Muscle of leg (tissue), 3 donors: ENCODE measurements at regions not wholly inside any gene's neighbourhood (a gene's known extent, or its start where the extent isn't known, plus 50 kb on each side); places are given as distances from the start of the nearest gene placed in this dataset.
A peak's percentile ranks its signal among the peaks of the same experiment; 100 is the strongest.

Experiments used
- DNase-seq: peaks from one replicate; pipeline ENCODE4 v3.0.0; 2013
- H3K27ac ChIP-seq: one replicate; pipeline ENCODE4 v1.5.1; 2013; ENCODE audit warnings: mild to moderate bottlenecking, low read length, control low read depth
- H3K27me3 ChIP-seq: one replicate; pipeline ENCODE4 v1.6.1; 2013; ENCODE audit warnings: low read length; ENCODE audit not compliant: control insufficient read depth, insufficient read depth
- H3K36me3 ChIP-seq: one replicate; pipeline ENCODE4 v1.6.1; 2013; ENCODE audit warnings: low read length; ENCODE audit not compliant: control insufficient read depth, insufficient read depth
- H3K4me1 ChIP-seq: one replicate; pipeline ENCODE4 v1.6.1; 2013; ENCODE audit warnings: low read length; ENCODE audit not compliant: control insufficient read depth, insufficient read depth
- H3K4me3 ChIP-seq: one replicate; pipeline ENCODE4 v1.5.1; 2013; ENCODE audit warnings: low read length, control low read depth
- H3K9me3 ChIP-seq: replicated peaks from 2 replicates; pipeline ENCODE4 v1.6.1; 2013; ENCODE audit warnings: low read depth, low read length; ENCODE audit not compliant: control insufficient read depth
- WGBS: methylation state at CpG from one replicate; pipeline ENCODE4 v1.1.5; 2013; ENCODE audit warnings: missing lambda C conversion rate; ENCODE audit not compliant: insufficient coverage; 5-methylcytosine and 5-hydroxymethylcytosine counted together

- no peak for DNase-seq
- WGBS: no CpG with 5 or more reads among the region's 4 CpGs
- H3K27ac ChIP-seq: no peak overlapping the region
- H3K36me3 ChIP-seq: no peaks in the 10 kb centered on the region
- no peak overlapping the region for H3K4me3 ChIP-seq
- H3K27me3 ChIP-seq: no peaks in the 10 kb centered on the region
- H3K4me1 ChIP-seq: no peaks in the 10 kb centered on the region
- no peaks in the 10 kb centered on the region for H3K9me3 ChIP-seq
Observed at GRCh38 chr1:195428927-195429326, 1179.3 kb downstream of the KCNT2 start.

GRCh38 chr1:195415584-195415983 lies 1192.7 kb downstream of the KCNT2 start:
- Histone ChIP-seq H3K36me3 (no peaks in the 10 kb centered on the region), H3K9me3 (no peaks in the 10 kb centered on the region), H3K27ac (no peak overlapping the region), H3K4me3 (no peak overlapping the region), H3K27me3 (no peaks in the 10 kb centered on the region), H3K4me1 (no peaks in the 10 kb centered on the region)
- WGBS: no CpG with 5 or more reads among the region's 1 CpG
- no peak for DNase-seq

- DNase-seq: no peak
- Histone ChIP-seq H3K27ac (no peak overlapping the region), H3K4me1 (no peaks in the 10 kb centered on the region), H3K36me3 (no peaks in the 10 kb centered on the region), H3K27me3 (no peaks in the 10 kb centered on the region), H3K4me3 (no peak overlapping the region), H3K9me3 (no peaks in the 10 kb centered on the region)
- WGBS: no CpG with 5 or more reads among the region's 1 CpG
Observed at GRCh38 chr1:195394567-195394966, 1213.7 kb downstream of the KCNT2 start.

DNA sequence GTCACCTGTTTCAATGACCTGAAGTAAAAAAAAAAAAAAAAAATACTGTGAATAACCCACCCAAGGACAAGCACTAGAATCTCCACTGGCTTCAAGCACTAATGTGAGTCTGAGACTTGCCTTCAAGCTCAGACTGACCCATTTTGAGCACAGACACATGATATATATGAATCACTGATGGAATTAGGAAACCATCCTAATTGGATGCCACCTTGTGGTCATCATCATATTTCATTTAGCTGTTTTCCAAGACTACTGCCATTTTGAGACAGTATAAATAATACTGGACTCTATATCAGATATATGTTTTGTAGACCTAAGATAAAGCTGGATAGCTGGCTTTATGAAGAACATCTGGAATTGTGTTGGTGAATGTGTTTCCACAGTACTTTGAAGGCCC lies 1232.0 kb downstream of the KCNT2 start:
- no peaks in the 10 kb centered on the region for H3K9me3 ChIP-seq
- no peak overlapping the region for H3K4me3 ChIP-seq
- DNase-seq: no peak

GRCh38 chr1:195373856-195374255 lies 1234.4 kb downstream of the KCNT2 start:
- no peak overlapping the region for H3K4me3 ChIP-seq
- no peaks in the 10 kb centered on the region for H3K4me1 ChIP-seq
- H3K36me3 ChIP-seq: no peaks in the 10 kb centered on the region
- DNase-seq: peak; percentile 93
- no CpG with 5 or more reads among the region's 3 CpGs for WGBS
- H3K9me3 ChIP-seq: no peaks in the 10 kb centered on the region
- peak overlapping the region; percentile 23 for H3K27ac ChIP-seq
- no peaks in the 10 kb centered on the region for H3K27me3 ChIP-seq

More for the DNA sequence above, 1232.0 kb downstream of the KCNT2 start:
- Histone ChIP-seq H3K27me3 (no peaks in the 10 kb centered on the region), H3K36me3 (no peaks in the 10 kb centered on the region), H3K4me1 (no peaks in the 10 kb centered on the region), H3K27ac (no peak overlapping the region)

GRCh38 chr1:195345149-195345548 lies 1263.1 kb downstream of the KCNT2 start:
- Histone ChIP-seq H3K36me3 (no peaks in the 10 kb centered on the region), H3K4me3 (no peak overlapping the region), H3K9me3 (no peaks in the 10 kb centered on the region), H3K27ac (no peak overlapping the region), H3K4me1 (no peaks in the 10 kb centered on the region), H3K27me3 (no peaks in the 10 kb centered on the region)
- DNase-seq: no peak
- WGBS: 61% methylated on average over 3 of the region's 8 CpGs

GRCh38 chr1:195337646-195338045 lies 1270.6 kb downstream of the KCNT2 start:
- Histone ChIP-seq H3K27ac (no peak overlapping the region), H3K4me3 (no peak overlapping the region), H3K36me3 (no peaks in the 10 kb centered on the region), H3K4me1 (no peaks in the 10 kb centered on the region), H3K27me3 (no peaks in the 10 kb centered on the region), H3K9me3 (no peaks in the 10 kb centered on the region)
- DNase-seq: peak; percentile 2

DNA sequence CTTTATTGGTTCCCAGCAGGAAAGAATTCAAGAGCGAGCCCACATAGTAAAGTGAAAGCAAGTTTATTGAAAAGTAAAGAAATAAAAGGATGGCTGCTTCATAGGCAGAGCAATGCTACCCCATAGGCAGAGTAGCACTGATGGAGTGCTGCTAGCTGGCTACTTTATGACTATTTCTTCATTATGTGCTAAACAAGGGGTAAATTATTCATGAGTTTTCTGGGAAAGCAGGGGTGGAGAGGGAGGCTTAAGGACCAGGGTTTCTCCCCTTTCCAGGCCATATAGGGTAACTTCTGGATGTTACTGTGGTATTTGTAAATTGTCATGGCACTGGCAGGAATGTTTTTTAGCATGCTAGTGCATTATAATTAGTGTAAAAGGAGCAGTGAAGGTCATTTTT lies 1271.4 kb downstream of the KCNT2 start:
- Histone ChIP-seq H3K4me3 (no peak overlapping the region), H3K27me3 (no peaks in the 10 kb centered on the region), H3K36me3 (no peaks in the 10 kb centered on the region), H3K27ac (no peak overlapping the region), H3K4me1 (no peaks in the 10 kb centered on the region), H3K9me3 (no peaks in the 10 kb centered on the region)
- WGBS: no CpG with 5 or more reads among the region's 1 CpG
- no peak for DNase-seq

DNA sequence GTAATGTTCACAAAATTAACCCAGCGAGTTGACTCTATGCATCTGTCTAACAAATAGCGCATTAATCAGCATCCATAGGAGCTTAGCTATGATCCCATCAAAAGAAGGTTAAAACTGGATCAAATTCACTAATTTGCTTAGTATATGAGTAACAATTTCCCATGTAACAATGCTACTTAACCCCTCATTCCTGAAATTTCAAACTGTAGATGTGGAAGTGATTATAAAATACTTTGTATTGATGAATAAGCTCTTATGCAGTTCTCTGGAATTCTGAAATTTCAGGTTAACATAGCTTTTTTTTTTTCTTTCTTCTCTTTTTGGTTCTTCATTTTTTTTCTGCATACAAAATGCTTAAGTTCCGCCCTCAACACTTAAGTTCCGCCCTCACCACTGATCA lies 1272.7 kb downstream of the KCNT2 start:
- no peaks in the 10 kb centered on the region for H3K36me3 ChIP-seq
- DNase-seq: no peak
- H3K4me3 ChIP-seq: no peak overlapping the region
- WGBS: no CpG with 5 or more reads among the region's 4 CpGs
- no peaks in the 10 kb centered on the region for H3K9me3 ChIP-seq
- H3K27ac ChIP-seq: no peak overlapping the region
- H3K4me1 ChIP-seq: no peaks in the 10 kb centered on the region
- H3K27me3 ChIP-seq: no peaks in the 10 kb centered on the region

DNA sequence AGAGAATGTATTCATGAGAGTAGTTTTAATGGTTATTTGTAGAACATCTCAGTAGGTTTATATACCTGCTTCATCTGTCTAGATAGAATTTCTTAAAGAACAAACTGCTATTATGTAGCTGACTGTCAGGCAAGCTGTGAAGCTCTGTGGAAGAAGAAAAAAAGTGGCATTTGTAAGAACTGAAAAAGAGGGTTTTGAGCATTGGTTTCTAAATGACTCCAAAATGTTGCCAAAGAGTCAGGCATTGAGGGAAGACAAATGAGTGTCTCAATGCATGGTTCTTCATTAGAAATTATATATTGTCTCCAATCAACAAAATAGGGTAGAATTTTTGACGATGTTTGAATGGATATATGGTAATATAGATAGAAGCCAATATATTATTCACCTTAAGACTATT lies 1276.1 kb downstream of the KCNT2 start:
- Histone ChIP-seq H3K36me3 (no peaks in the 10 kb centered on the region), H3K27ac (no peak overlapping the region), H3K27me3 (no peaks in the 10 kb centered on the region), H3K9me3 (no peaks in the 10 kb centered on the region), H3K4me1 (no peaks in the 10 kb centered on the region), H3K4me3 (no peak overlapping the region)
- DNase-seq: no peak
- no CpG with 5 or more reads among the region's 1 CpG for WGBS

- no peak overlapping the region for H3K4me3 ChIP-seq
- no peak overlapping the region for H3K27ac ChIP-seq
- WGBS: no CpG with 5 or more reads among the region's 2 CpGs
- H3K36me3 ChIP-seq: no peaks in the 10 kb centered on the region
- no peaks in the 10 kb centered on the region for H3K27me3 ChIP-seq
- H3K4me1 ChIP-seq: no peaks in the 10 kb centered on the region
- DNase-seq: no peak
- no peaks in the 10 kb centered on the region for H3K9me3 ChIP-seq
Observed at GRCh38 chr1:195328681-195329080, 1279.6 kb downstream of the KCNT2 start.
